KMS-11 (cell line): ENCODE measurements at regions not wholly inside any gene's neighbourhood (a gene's known extent, or its start where the extent isn't known, plus 50 kb on each side); places are given as distances from the start of the nearest gene placed in this dataset.
"Not testable (repeated sequence)": the region's sequence is repeated elsewhere in the genome, so short reads cannot be mapped to it uniquely, and the experiment has no call there.

Experiments used
- H2AFZ ChIP-seq: fragments of 200-600 bp; sonication (generic); 2 replicates; pipeline ENCODE4 v1.6.1; 2016; ENCODE audit warnings: antibody characterized with exemption, mixed run types, low read depth
- H3K27ac ChIP-seq: fragments of 200-600 bp; sonication (generic); 2 replicates; pipeline ENCODE4 v1.6.1; 2016; ENCODE audit warnings: mild to moderate bottlenecking, mixed run types
- H3K27me3 ChIP-seq: fragments of 200-600 bp; sonication (generic); 2 replicates; pipeline ENCODE4 v1.6.1; 2017; ENCODE audit warnings: mild to moderate bottlenecking, low read depth, mixed run types, moderate library complexity; ENCODE audit not compliant: insufficient read depth
- H3K36me3 ChIP-seq: fragments of 200-600 bp; sonication (generic); 2 replicates; pipeline ENCODE4 v1.6.1; 2017; ENCODE audit warnings: mild to moderate bottlenecking, mixed run types; ENCODE audit not compliant: insufficient read depth
- H3K4me1 ChIP-seq: fragments of 200-600 bp; sonication (generic); 2 replicates; pipeline ENCODE4 v1.6.1; 2016; ENCODE audit warnings: mild to moderate bottlenecking, low read depth, mixed run types; ENCODE audit not compliant: poor library complexity, severe bottlenecking
- H3K4me2 ChIP-seq: fragments of 200-600 bp; sonication (generic); 2 replicates; pipeline ENCODE4 v1.7.0; 2016; ENCODE audit warnings: mild to moderate bottlenecking, mixed run types
- H3K4me3 ChIP-seq: fragments of 200-600 bp; sonication (generic); IDR thresholded peaks from 2 replicates; pipeline ENCODE4 v1.6.1; 2017; ENCODE audit warnings: low read depth, low read length, mixed read lengths; ENCODE audit not compliant: insufficient read depth
- H3K79me2 ChIP-seq: fragments of 200-600 bp; sonication (generic); 2 replicates; pipeline ENCODE4 v1.6.1; 2016; ENCODE audit warnings: low read depth, mixed run types; ENCODE audit not compliant: insufficient read depth
- H3K9ac ChIP-seq: fragments of 200-600 bp; sonication (generic); 2 replicates; pipeline ENCODE4 v1.6.1; 2016; ENCODE audit warnings: mild to moderate bottlenecking, mixed run types
- H4K20me1 ChIP-seq: fragments of 200-600 bp; sonication (generic); 2 replicates; pipeline ENCODE4 v1.6.1; 2016; ENCODE audit warnings: mild to moderate bottlenecking, mixed run types; ENCODE audit not compliant: insufficient read depth
- CTCF ChIP-seq: fragments of 200-600 bp; sonication (generic); conservative IDR thresholded peaks from 2 replicates; pipeline ENCODE4 v1.6.1; 2017; ENCODE audit warnings: low read depth, mild to moderate bottlenecking, antibody characterized with exemption, low read length, moderate library complexity, mixed read lengths

GRCh38 chr13:65292488-65292901 lies 1937.6 kb downstream of the PCDH9 start:
- no peak overlapping the region for H3K9ac ChIP-seq
- no peaks in the 10 kb centered on the region for H4K20me1 ChIP-seq
- H3K79me2 ChIP-seq: no peaks in the 10 kb centered on the region
- H3K4me3 ChIP-seq: no peak overlapping the region
- no peaks in the 10 kb centered on the region for H3K27me3 ChIP-seq
- H3K4me1 ChIP-seq: no peaks in the 10 kb centered on the region
- H2AFZ ChIP-seq: no peak overlapping the region
- no peak for TF ChIP-seq CTCF
- no peak overlapping the region for H3K27ac ChIP-seq
- H3K36me3 ChIP-seq: no peaks in the 10 kb centered on the region
- no peak overlapping the region for H3K4me2 ChIP-seq

- H2AFZ ChIP-seq: no peak overlapping the region
- H3K4me1 ChIP-seq: no peaks in the 10 kb centered on the region
- H3K36me3 ChIP-seq: no peaks in the 10 kb centered on the region
- H3K4me2 ChIP-seq: no peak overlapping the region
- no peaks in the 10 kb centered on the region for H3K27me3 ChIP-seq
- H3K27ac ChIP-seq: no peak overlapping the region
- H3K4me3 ChIP-seq: no peak overlapping the region
- no peak overlapping the region for H3K9ac ChIP-seq
- no peaks in the 10 kb centered on the region for H3K79me2 ChIP-seq
- TF ChIP-seq CTCF: no peak
- no peaks in the 10 kb centered on the region for H4K20me1 ChIP-seq
Observed at GRCh38 chr13:65287405-65287804, 1942.7 kb downstream of the PCDH9 start.

GRCh38 chr13:65275838-65276630 lies 1954.1 kb downstream of the PCDH9 start:
- H3K36me3 ChIP-seq: no peaks in the 10 kb centered on the region
- TF ChIP-seq CTCF: no peak
- no peaks in the 10 kb centered on the region for H4K20me1 ChIP-seq
- H3K27ac ChIP-seq: no peak overlapping the region
- H3K9ac ChIP-seq: no peak overlapping the region
- H3K4me2 ChIP-seq: no peak overlapping the region
- H3K79me2 ChIP-seq: no peaks in the 10 kb centered on the region
- no peak overlapping the region for H3K4me3 ChIP-seq
- H3K4me1 ChIP-seq: no peaks in the 10 kb centered on the region
- H3K27me3 ChIP-seq: no peaks in the 10 kb centered on the region
- no peak overlapping the region for H2AFZ ChIP-seq

- Histone ChIP-seq H3K4me1 (no peaks in the 10 kb centered on the region), H2AFZ (no peak overlapping the region), H4K20me1 (no peaks in the 10 kb centered on the region), H3K9ac (no peak overlapping the region), H3K4me3 (no peak overlapping the region), H3K36me3 (no peaks in the 10 kb centered on the region), H3K79me2 (no peaks in the 10 kb centered on the region), H3K27me3 (no peaks in the 10 kb centered on the region), H3K27ac (no peak overlapping the region), H3K4me2 (no peak overlapping the region)
- TF ChIP-seq CTCF: no peak
Observed at GRCh38 chr13:65275108-65275507, 1955.0 kb downstream of the PCDH9 start.

GRCh38 chr13:65273811-65274420 lies 1956.2 kb downstream of the PCDH9 start:
- H3K4me3 ChIP-seq, H3K79me2 ChIP-seq, H3K36me3 ChIP-seq, H4K20me1 ChIP-seq, H3K4me2 ChIP-seq, H3K9ac ChIP-seq, H3K4me1 ChIP-seq, H3K27ac ChIP-seq, H2AFZ ChIP-seq, H3K27me3 ChIP-seq: not testable (repeated sequence)
